Fibroblast of lung (primary cell): ENCODE measurements at regions not wholly inside any gene's neighbourhood (a gene's known extent, or its start where the extent isn't known, plus 50 kb on each side); places are given as distances from the start of the nearest gene placed in this dataset.
A peak's percentile ranks its signal among the peaks of the same experiment; 100 is the strongest.

ENCODE experiments used
- CTCF ChIP-seq, 2 donors: IDR thresholded peaks in 1 of 2; conservative IDR thresholded peaks in 1 of 2; 1 replicate in 1 of 2; 2 replicates in 1 of 2; pipeline ENCODE4 v1.5.1; 2011 to 2012; ENCODE audit warnings: low read length in 2 of 2, control low read depth in 1 of 2, inconsistent platforms in 1 of 2, low read depth in 1 of 2, mild to moderate bottlenecking in 1 of 2
- EZH2 ChIP-seq: IDR thresholded peaks from 2 replicates; pipeline ENCODE4 v1.5.1; 2012; ENCODE audit warnings: low read length, control low read depth, mild to moderate bottlenecking; ENCODE audit errors: missing control alignments

DNA sequence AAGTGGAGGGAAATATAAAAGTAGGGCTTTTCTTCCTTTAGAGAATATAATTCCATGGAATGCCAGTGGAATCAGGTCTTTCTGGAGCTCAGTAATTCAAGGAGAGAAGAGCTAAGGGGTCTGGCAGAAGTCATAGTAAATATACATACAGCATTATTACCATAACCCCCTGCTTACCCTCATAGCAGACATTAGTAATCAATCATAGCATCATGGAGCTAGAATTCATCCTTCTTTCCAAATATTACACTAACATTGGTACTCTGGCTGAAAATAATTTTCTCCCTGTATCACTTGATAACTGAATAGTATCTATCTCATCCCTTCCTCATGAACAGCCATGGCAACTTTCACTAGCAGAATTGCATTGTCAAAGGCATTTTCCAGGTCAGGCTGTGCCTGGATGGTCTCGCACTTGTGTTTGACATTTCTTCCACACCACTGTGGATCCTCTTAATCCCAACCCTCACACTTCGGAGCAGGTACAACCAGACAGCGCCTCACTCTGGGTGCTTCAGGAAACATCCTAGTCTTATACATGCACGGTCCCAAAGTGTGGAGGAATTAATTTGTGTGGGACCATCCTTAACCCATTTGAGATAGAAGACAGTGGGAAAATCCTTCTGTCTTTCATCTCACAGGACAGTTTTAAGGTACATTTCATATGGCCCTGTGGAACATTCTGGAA lies 84.2 kb upstream of the SEC11C start:
- TF ChIP-seq CTCF (conservative IDR thresholded peaks at IDR 0.05 in 1 of 2, IDR thresholded peaks at IDR 0.05 in 1 of 2; ENCODE audit: low read depth in 1 of 2, low read length in 2 of 2) (peak in 1 of 2 donors; percentile 17), EZH2 (no peak)
